ENCODE measurements at regions not wholly inside any gene's neighbourhood (a gene's known extent, or its start where the extent isn't known, plus 50 kb on each side); places are given as distances from the start of the nearest gene placed in this dataset.

DNA sequence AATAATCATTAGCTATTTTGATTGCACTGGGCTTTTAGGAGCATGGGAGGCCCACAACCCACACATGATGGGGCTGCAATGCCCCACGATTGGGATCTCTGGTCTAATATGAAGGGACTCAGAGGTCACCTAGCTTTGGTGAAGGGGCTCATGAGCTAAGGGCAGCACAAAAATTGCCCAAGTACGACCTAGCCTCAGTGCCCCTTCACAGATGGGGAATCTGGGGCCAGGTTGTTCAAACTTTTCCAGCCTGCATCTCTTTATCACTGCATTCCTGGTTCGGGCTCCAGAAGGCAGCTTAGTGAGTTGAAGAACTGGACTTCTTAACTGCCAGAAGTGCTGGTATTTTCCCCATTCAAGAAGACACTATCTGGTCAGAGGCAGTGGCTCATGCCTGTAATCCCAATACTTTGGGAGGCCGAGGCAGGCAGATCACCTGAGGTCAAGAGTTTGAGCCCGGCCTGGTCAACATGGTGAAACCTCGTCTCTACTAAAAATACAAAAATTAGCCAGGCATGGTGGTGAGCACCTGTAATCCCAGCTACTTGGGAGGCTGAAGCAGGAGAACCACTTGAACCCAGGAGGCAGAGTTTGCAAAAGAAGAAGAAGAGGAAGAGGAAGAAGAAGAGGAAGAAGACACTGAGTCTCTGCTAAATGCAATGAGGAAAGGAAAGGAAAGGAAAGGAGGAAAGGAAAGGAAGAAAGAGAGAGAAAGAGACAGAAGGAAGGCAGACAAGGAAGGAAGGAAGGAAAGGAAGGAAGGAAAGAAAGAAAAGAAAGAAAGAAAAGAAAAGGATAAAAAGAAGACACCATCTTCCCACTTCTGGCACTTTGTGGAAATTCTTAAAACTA, 258.5 kb upstream of the IRF2BP2 start (continued):
- TF ChIP-seq, protein P1, sequence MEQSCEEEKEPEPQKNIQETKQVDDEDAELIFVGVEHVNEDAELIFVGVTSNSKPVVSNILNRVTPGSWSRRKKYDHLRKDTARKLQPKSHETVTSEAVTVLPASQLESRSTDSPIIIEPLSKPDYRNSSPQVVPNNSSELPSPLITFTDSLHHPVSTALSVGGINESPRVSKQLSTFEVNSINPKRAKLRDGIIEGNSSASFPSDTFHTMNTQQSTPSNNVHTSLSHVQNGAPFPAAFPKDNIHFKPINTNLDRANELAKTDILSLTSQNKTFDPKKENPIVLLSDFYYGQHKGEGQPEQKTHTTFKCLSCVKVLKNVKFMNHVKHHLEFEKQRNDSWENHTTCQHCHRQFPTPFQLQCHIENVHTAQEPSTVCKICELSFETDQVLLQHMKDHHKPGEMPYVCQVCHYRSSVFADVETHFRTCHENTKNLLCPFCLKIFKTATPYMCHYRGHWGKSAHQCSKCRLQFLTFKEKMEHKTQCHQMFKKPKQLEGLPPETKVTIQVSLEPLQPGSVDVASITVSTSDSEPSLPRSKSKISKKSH (CRISPR knock-in tag; IDR thresholded peaks at IDR 0.05) = no peak
- TF ChIP-seq ELF1 (tag; IDR thresholded peaks at IDR 0.05) (no peak), CC2D1A (IDR thresholded peaks at IDR 0.05) (no peak), MECOM (CRISPR knock-in tag; IDR thresholded peaks at IDR 0.05) (0 out of 2 replicates have a peak, but pooled peaks have one; percentile 12), KAT7 (CRISPR knock-in tag; IDR thresholded peaks at IDR 0.05; ENCODE audit: borderline replicate concordance) (peak; percentile 87), NONO (IDR thresholded peaks at IDR 0.05; ENCODE audit: low read depth in 2 of 2, low read length in 1 of 2) (no peak), NFIC (IDR thresholded peaks at IDR 0.05) (0 out of 2 replicates have a peak, but pooled peaks have one; percentile 8)
- TF ChIP-seq, protein P2, sequence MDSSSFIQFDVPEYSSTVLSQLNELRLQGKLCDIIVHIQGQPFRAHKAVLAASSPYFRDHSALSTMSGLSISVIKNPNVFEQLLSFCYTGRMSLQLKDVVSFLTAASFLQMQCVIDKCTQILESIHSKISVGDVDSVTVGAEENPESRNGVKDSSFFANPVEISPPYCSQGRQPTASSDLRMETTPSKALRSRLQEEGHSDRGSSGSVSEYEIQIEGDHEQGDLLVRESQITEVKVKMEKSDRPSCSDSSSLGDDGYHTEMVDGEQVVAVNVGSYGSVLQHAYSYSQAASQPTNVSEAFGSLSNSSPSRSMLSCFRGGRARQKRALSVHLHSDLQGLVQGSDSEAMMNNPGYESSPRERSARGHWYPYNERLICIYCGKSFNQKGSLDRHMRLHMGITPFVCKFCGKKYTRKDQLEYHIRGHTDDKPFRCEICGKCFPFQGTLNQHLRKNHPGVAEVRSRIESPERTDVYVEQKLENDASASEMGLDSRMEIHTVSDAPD (CRISPR knock-in tag; IDR thresholded peaks at IDR 0.05) = no peak
- TF ChIP-seq, protein P3, sequence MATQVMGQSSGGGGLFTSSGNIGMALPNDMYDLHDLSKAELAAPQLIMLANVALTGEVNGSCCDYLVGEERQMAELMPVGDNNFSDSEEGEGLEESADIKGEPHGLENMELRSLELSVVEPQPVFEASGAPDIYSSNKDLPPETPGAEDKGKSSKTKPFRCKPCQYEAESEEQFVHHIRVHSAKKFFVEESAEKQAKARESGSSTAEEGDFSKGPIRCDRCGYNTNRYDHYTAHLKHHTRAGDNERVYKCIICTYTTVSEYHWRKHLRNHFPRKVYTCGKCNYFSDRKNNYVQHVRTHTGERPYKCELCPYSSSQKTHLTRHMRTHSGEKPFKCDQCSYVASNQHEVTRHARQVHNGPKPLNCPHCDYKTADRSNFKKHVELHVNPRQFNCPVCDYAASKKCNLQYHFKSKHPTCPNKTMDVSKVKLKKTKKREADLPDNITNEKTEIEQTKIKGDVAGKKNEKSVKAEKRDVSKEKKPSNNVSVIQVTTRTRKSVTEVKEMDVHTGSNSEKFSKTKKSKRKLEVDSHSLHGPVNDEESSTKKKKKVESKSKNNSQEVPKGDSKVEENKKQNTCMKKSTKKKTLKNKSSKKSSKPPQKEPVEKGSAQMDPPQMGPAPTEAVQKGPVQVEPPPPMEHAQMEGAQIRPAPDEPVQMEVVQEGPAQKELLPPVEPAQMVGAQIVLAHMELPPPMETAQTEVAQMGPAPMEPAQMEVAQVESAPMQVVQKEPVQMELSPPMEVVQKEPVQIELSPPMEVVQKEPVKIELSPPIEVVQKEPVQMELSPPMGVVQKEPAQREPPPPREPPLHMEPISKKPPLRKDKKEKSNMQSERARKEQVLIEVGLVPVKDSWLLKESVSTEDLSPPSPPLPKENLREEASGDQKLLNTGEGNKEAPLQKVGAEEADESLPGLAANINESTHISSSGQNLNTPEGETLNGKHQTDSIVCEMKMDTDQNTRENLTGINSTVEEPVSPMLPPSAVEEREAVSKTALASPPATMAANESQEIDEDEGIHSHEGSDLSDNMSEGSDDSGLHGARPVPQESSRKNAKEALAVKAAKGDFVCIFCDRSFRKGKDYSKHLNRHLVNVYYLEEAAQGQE (IDR thresholded peaks at IDR 0.05; ENCODE audit: borderline replicate concordance) = no peak
- TF ChIP-seq, protein P3 (CRISPR knock-in tag; IDR thresholded peaks at IDR 0.05; ENCODE audit: low read depth) = no peak
- TF ChIP-seq, protein P4, sequence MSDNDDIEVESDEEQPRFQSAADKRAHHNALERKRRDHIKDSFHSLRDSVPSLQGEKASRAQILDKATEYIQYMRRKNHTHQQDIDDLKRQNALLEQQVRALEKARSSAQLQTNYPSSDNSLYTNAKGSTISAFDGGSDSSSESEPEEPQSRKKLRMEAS (CRISPR knock-in tag; IDR thresholded peaks at IDR 0.05) = 0 out of 2 replicates have a peak, but pooled peaks have one; percentile 46
- TF ChIP-seq, protein P5, sequence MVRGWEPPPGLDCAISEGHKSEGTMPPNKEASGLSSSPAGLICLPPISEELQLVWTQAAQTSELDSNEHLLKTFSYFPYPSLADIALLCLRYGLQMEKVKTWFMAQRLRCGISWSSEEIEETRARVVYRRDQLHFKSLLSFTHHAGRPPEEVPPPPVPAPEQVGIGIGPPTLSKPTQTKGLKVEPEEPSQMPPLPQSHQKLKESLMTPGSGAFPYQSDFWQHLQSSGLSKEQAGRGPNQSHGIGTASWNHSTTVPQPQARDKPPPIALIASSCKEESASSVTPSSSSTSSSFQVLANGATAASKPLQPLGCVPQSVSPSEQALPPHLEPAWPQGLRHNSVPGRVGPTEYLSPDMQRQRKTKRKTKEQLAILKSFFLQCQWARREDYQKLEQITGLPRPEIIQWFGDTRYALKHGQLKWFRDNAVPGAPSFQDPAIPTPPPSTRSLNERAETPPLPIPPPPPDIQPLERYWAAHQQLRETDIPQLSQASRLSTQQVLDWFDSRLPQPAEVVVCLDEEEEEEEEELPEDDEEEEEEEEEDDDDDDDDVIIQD (CRISPR knock-in tag; IDR thresholded peaks at IDR 0.05) = no peak
- TF ChIP-seq, protein P6, sequence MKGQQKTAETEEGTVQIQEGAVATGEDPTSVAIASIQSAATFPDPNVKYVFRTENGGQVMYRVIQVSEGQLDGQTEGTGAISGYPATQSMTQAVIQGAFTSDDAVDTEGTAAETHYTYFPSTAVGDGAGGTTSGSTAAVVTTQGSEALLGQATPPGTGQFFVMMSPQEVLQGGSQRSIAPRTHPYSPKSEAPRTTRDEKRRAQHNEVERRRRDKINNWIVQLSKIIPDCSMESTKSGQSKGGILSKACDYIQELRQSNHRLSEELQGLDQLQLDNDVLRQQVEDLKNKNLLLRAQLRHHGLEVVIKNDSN (CRISPR knock-in tag; IDR thresholded peaks at IDR 0.05) = 0 out of 2 replicates have a peak, but pooled peaks have one; percentile 32

Measured in K562 (cell line).